B cell (primary cell): ENCODE measurements at regions not wholly inside any gene's neighbourhood (a gene's known extent, or its start where the extent isn't known, plus 50 kb on each side); places are given as distances from the start of the nearest gene placed in this dataset.

Source experiments
- CTCF ChIP-seq: fragments of 200-600 bp; IDR thresholded peaks from one replicate; pipeline ENCODE4 v1.8.0; 2022; ENCODE audit warnings: antibody characterized with exemption, mild to moderate bottlenecking
- EZH2 ChIP-seq: IDR thresholded peaks from 2 replicates; pipeline ENCODE4 v1.6.1; 2012; ENCODE audit warnings: borderline replicate concordance, low read depth, mild to moderate bottlenecking, moderate library complexity, low read length; ENCODE audit not compliant: insufficient read depth, poor library complexity, severe bottlenecking

- no peak for TF ChIP-seq CTCF
- no peak for TF ChIP-seq EZH2
These were observed 234.5 kb downstream of the MTX2 start for GRCh38 chr2:176503776-176504175.
